ENCODE measurements at regions not wholly inside any gene's neighbourhood (a gene's known extent, or its start where the extent isn't known, plus 50 kb on each side); places are given as distances from the start of the nearest gene placed in this dataset.

- BruUV-seq (replicated peaks) = no TSS peak
- no peak overlapping the region for H4K91ac ChIP-seq (ENCODE audit: insufficient read depth, low read depth, low read length)
- no peak overlapping the region for H2AFZ ChIP-seq (replicated peaks; ENCODE audit: low read length, poor library complexity)
- peaks cover 9% of the 10 kb centered on the region for H3K9me3 ChIP-seq (ENCODE audit: control insufficient read depth, insufficient read depth, low read length)
- no peaks in the 10 kb centered on the region for H3K79me1 ChIP-seq (ENCODE audit: low read depth in 1 of 2, low read length in 2 of 2)
- POLR2A ChIA-PET (ENCODE audit: unreplicated experiment) = no interaction called here
- DNase-seq = no peak
- intact Hi-C loops (cut with micrococcal nuclease) = no loop called here
- WGBS, 2 experiments (ENCODE audit: extremely low coverage in 2 of 2, insufficient read length in 1 of 2) = no CpG with 5 or more reads among the region's 2 CpGs
- no peaks in the 10 kb centered on the region for H3K4me1 ChIP-seq (ENCODE audit: control insufficient read depth, insufficient read depth, low read length)
- H3K23ac ChIP-seq (ENCODE audit: low read depth, low read length) = no peak overlapping the region
- H2BK5ac ChIP-seq (ENCODE audit: low read depth, low read length, poor library complexity, severe bottlenecking) = no peak overlapping the region
- H3K36me3 ChIP-seq (ENCODE audit: control insufficient read depth, insufficient read depth, low read length) = no peaks in the 10 kb centered on the region
- dilution Hi-C loops (cut with HindIII; ENCODE audit: low sequenced_read_pairs, unreplicated experiment) = no loop called here
- H3K27me3 ChIP-seq (ENCODE audit: control insufficient read depth, insufficient read depth, low read length) = no peaks in the 10 kb centered on the region
- H3K4ac ChIP-seq (ENCODE audit: low read depth, low read length) = no peak overlapping the region
- no peak overlapping the region for H4K5ac ChIP-seq (ENCODE audit: low read depth, low read length)
- H3K56ac ChIP-seq (ENCODE audit: extremely low read depth, insufficient read depth, low read length) = no peak overlapping the region
- no peak overlapping the region for H3K18ac ChIP-seq (ENCODE audit: low read depth, low read length)
- H2AK5ac ChIP-seq (ENCODE audit: low read depth, low read length) = no peak overlapping the region
- no peak overlapping the region for H3K9ac ChIP-seq (ENCODE audit: low read depth, low read length)
- no peak overlapping the region for H4K8ac ChIP-seq (ENCODE audit: low read depth in 2 of 2, low read length in 2 of 2)
- TF ChIP-seq MAZ (IDR thresholded peaks at IDR 0.05; ENCODE audit: borderline replicate concordance, low read depth, low read length) (no peak), CEBPB (IDR thresholded peaks at IDR 0.05; ENCODE audit: low read depth, low read length) (no peak), FOS (IDR thresholded peaks at IDR 0.05; ENCODE audit: low read depth, low read length) (no peak), RAD21 (IDR thresholded peaks at IDR 0.05; ENCODE audit: low read length) (no peak), RCOR1 (IDR thresholded peaks at IDR 0.05; ENCODE audit: insufficient replicate concordance, low read length) (no peak), NFE2L2 (IDR thresholded peaks at IDR 0.05; ENCODE audit: low read depth, low read length) (no peak), MXI1 (IDR thresholded peaks at IDR 0.05; ENCODE audit: borderline replicate concordance, low read depth, low read length) (no peak), MAFK (IDR thresholded peaks at IDR 0.05; ENCODE audit: low read depth, low read length) (no peak), POLR2A (IDR thresholded peaks at IDR 0.05; ENCODE audit: low read depth, low read length) (no peak), SMC3 (IDR thresholded peaks at IDR 0.05; ENCODE audit: low read depth, low read length) (no peak), USF2 (IDR thresholded peaks at IDR 0.05; ENCODE audit: low read depth, low read length) (no peak), CTCF (conservative IDR thresholded peaks at IDR 0.05; ENCODE audit: low read depth, low read length) (no peak), RFX5 (IDR thresholded peaks at IDR 0.05; ENCODE audit: low read depth, low read length) (no peak), CHD1 (IDR thresholded peaks at IDR 0.05; ENCODE audit: low read depth, low read length) (no peak), ELK1 (IDR thresholded peaks at IDR 0.05; ENCODE audit: borderline replicate concordance, low read depth, low read length) (no peak)
- no peak overlapping the region for H2BK15ac ChIP-seq (ENCODE audit: low read depth, low read length)
- no peaks in the 10 kb centered on the region for H3K9me1 ChIP-seq (ENCODE audit: insufficient read depth, low read length)
- H2BK20ac ChIP-seq (ENCODE audit: low read depth, low read length) = no peak overlapping the region
- no peak for ATAC-seq (ENCODE audit: low read depth)
- H2BK120ac ChIP-seq (ENCODE audit: low read depth, low read length) = no peak overlapping the region
- CTCF ChIA-PET = no interaction called here
- H3K4me2 ChIP-seq (ENCODE audit: low read depth, low read length) = no peak overlapping the region
- H3K14ac ChIP-seq (replicated peaks; ENCODE audit: low read depth, low read length) = no peak overlapping the region
- no peak overlapping the region for H3K27ac ChIP-seq (ENCODE audit: insufficient read depth, low read length)
- in situ Hi-C loops (cut with MboI; ENCODE audit: low sequenced_read_pairs) = no loop called here
- H4K20me1 ChIP-seq (ENCODE audit: insufficient read depth, low read length) = no peaks in the 10 kb centered on the region
- no peak overlapping the region for H3K4me3 ChIP-seq (ENCODE audit: insufficient read depth, low read depth, low read length)
- no peak overlapping the region for H2AK9ac ChIP-seq (replicated peaks; ENCODE audit: low read depth, low read length, poor library complexity)
Measured at GRCh38 chr10:84863675-84864074, 535.3 kb downstream of the CCSER2 start.
